GM23248 (cell line): ENCODE measurements at regions not wholly inside any gene's neighbourhood (a gene's known extent, or its start where the extent isn't known, plus 50 kb on each side); places are given as distances from the start of the nearest gene placed in this dataset.

Experiments
- EZH2 ChIP-seq: fragments of 200-600 bp; sonication (generic); IDR thresholded peaks from 2 replicates; pipeline ENCODE4 v1.6.1; 2018; ENCODE audit warnings: antibody characterized with exemption, mild to moderate bottlenecking; ENCODE audit not compliant: insufficient read depth, poor library complexity, severe bottlenecking
- EZH2phosphoT487 ChIP-seq: fragments of 200-600 bp; sonication (generic); IDR thresholded peaks from 2 replicates; pipeline ENCODE4 v1.6.1; 2018; ENCODE audit warnings: antibody characterized with exemption, moderate library complexity, mild to moderate bottlenecking, low read depth; ENCODE audit not compliant: insufficient read depth

DNA sequence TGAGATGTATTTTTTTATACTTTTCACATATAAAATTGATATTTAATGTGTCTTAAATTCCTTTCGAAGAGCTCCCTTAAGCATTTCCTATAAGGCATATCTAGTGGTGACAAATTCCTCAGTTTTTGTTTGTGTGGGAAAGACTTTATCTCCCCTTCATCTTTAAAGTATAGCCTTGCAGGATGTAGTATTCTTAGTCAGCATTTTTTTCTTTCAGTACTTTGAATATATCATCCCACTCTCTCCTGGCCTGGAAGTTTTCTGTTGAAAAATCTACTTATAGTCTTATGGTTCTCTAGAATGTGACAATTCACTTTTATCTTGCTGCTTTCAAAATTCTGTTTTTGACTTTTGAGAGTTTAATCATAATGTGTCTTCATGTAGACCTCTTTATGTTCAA is 95.2 kb downstream of the EDEM1 start:
- no peak for TF ChIP-seq EZH2phosphoT487
- no peak for TF ChIP-seq EZH2
